ENCODE measurements at regions not wholly inside any gene's neighbourhood (a gene's known extent, or its start where the extent isn't known, plus 50 kb on each side); places are given as distances from the start of the nearest gene placed in this dataset.

- no peaks in the 10 kb centered on the region for H4K20me1 ChIP-seq (ENCODE audit: insufficient read depth, low read length)
- CTCF ChIA-PET = interaction anchor here (0.6 kb wide), 1 partner anchor 844 kb away, joined by 4 read pairs; no protein-coding TSS in a partner anchor
- no peak overlapping the region for H3K4me2 ChIP-seq (ENCODE audit: low read depth, low read length)
- no peaks in the 10 kb centered on the region for H3K36me3 ChIP-seq (ENCODE audit: control insufficient read depth, insufficient read depth, low read length)
- H3K27me3 ChIP-seq (ENCODE audit: control insufficient read depth, insufficient read depth, low read length) = no peaks in the 10 kb centered on the region
- no peak overlapping the region for H3K9ac ChIP-seq (ENCODE audit: low read depth, low read length)
- H2AFZ ChIP-seq (replicated peaks; ENCODE audit: low read length, poor library complexity) = no peak overlapping the region
- intact Hi-C loops (cut with micrococcal nuclease) = no loop called here
- no peak overlapping the region for H2AK9ac ChIP-seq (replicated peaks; ENCODE audit: low read depth, low read length, poor library complexity)
- H3K9me1 ChIP-seq (ENCODE audit: insufficient read depth, low read length) = no peaks in the 10 kb centered on the region
- POLR2A ChIA-PET (ENCODE audit: unreplicated experiment) = no interaction called here
- H3K18ac ChIP-seq (ENCODE audit: low read depth, low read length) = no peak overlapping the region
- no peak overlapping the region for H2BK15ac ChIP-seq (ENCODE audit: low read depth, low read length)
- no CpG with 5 or more reads among the region's 2 CpGs for WGBS, 2 experiments (ENCODE audit: extremely low coverage in 2 of 2, insufficient read length in 1 of 2)
- DNase-seq (peak; percentile 22), ATAC-seq (ENCODE audit: low read depth) (no peak)
- H3K79me1 ChIP-seq (ENCODE audit: low read depth in 1 of 2, low read length in 2 of 2) = no peaks in the 10 kb centered on the region
- H4K8ac ChIP-seq (ENCODE audit: low read depth in 2 of 2, low read length in 2 of 2) = no peak overlapping the region
- no peak overlapping the region for H2BK120ac ChIP-seq (ENCODE audit: low read depth, low read length)
- in situ Hi-C loops (cut with MboI; ENCODE audit: low sequenced_read_pairs) = no loop called here
- H3K9me3 ChIP-seq (ENCODE audit: control insufficient read depth, insufficient read depth, low read length) = no peaks in the 10 kb centered on the region
- H3K4me1 ChIP-seq (ENCODE audit: control insufficient read depth, insufficient read depth, low read length) = no peaks in the 10 kb centered on the region
- no peak overlapping the region for H3K23ac ChIP-seq (ENCODE audit: low read depth, low read length)
- H3K27ac ChIP-seq (ENCODE audit: insufficient read depth, low read length) = no peak overlapping the region
- H3K56ac ChIP-seq (ENCODE audit: extremely low read depth, insufficient read depth, low read length) = no peak overlapping the region
- H3K4ac ChIP-seq (ENCODE audit: low read depth, low read length) = no peak overlapping the region
- dilution Hi-C loops (cut with HindIII; ENCODE audit: low sequenced_read_pairs, unreplicated experiment) = no loop called here
- no TSS peak for BruUV-seq (replicated peaks)
- H2BK5ac ChIP-seq (ENCODE audit: low read depth, low read length, poor library complexity, severe bottlenecking) = no peak overlapping the region
- no peak overlapping the region for H3K14ac ChIP-seq (replicated peaks; ENCODE audit: low read depth, low read length)
- TF ChIP-seq RCOR1 (IDR thresholded peaks at IDR 0.05; ENCODE audit: insufficient replicate concordance, low read length) = no peak
- no peak for TF ChIP-seq ELK1 (IDR thresholded peaks at IDR 0.05; ENCODE audit: borderline replicate concordance, low read depth, low read length)
- no peak for TF ChIP-seq CHD1 (IDR thresholded peaks at IDR 0.05; ENCODE audit: low read depth, low read length)
- no peak for TF ChIP-seq FOS (IDR thresholded peaks at IDR 0.05; ENCODE audit: low read depth, low read length)
- TF ChIP-seq MXI1 (IDR thresholded peaks at IDR 0.05; ENCODE audit: borderline replicate concordance, low read depth, low read length) = no peak
- no peak for TF ChIP-seq SMC3 (IDR thresholded peaks at IDR 0.05; ENCODE audit: low read depth, low read length)
- TF ChIP-seq BHLHE40 (IDR thresholded peaks at IDR 0.05; ENCODE audit: low read depth, low read length) = no peak
- no peak for TF ChIP-seq MAFK (IDR thresholded peaks at IDR 0.05; ENCODE audit: low read depth, low read length)
- no peak for TF ChIP-seq CTCF (conservative IDR thresholded peaks at IDR 0.05; ENCODE audit: low read depth, low read length)
- TF ChIP-seq RAD21 (IDR thresholded peaks at IDR 0.05; ENCODE audit: low read length) = no peak
- no peak overlapping the region for H3K4me3 ChIP-seq (ENCODE audit: insufficient read depth, low read depth, low read length)
- no peak overlapping the region for H4K5ac ChIP-seq (ENCODE audit: low read depth, low read length)
- H4K91ac ChIP-seq (ENCODE audit: insufficient read depth, low read depth, low read length) = no peak overlapping the region
- no peak overlapping the region for H2BK20ac ChIP-seq (ENCODE audit: low read depth, low read length)
- H2AK5ac ChIP-seq (ENCODE audit: low read depth, low read length) = no peak overlapping the region
Observed at GRCh38 chr13:47005756-47006414, 109.0 kb upstream of the HTR2A start.
